VCaP (cell line): ENCODE measurements at regions not wholly inside any gene's neighbourhood (a gene's known extent, or its start where the extent isn't known, plus 50 kb on each side); places are given as distances from the start of the nearest gene placed in this dataset.
A peak's percentile ranks its signal among the peaks of the same experiment; 100 is the strongest.

Source experiments
- H3K27ac ChIP-seq: fragments of 450-650 bp; 2 replicates; pipeline ENCODE4 v1.5.1; 2017
- CTCF ChIP-seq: fragments of 450-650 bp; conservative IDR thresholded peaks from 2 replicates; pipeline ENCODE4 v1.5.1; 2017; ENCODE audit warnings: mild to moderate bottlenecking, moderate library complexity

- TF ChIP-seq CTCF = no peak
- peak overlapping the region; percentile 40 for H3K27ac ChIP-seq
Measured at GRCh38 chr3:13160619-13161018, 87.4 kb upstream of the IQSEC1 start.

- H3K27ac ChIP-seq = peak overlapping the region; percentile 40; the same call in 1 of the 2 replicates
Measured at GRCh38 chr3:13159890-13160289, 86.7 kb upstream of the IQSEC1 start.

GRCh38 chr3:13158871-13159270 is 85.6 kb upstream of the IQSEC1 start:
- no peak for TF ChIP-seq CTCF
- H3K27ac ChIP-seq = no peak overlapping the region

More at GRCh38 chr3:13159890-13160289, 86.7 kb upstream of the IQSEC1 start:
- no peak for TF ChIP-seq CTCF

- TF ChIP-seq CTCF = no peak
- H3K27ac ChIP-seq = no peak overlapping the region
Measured at GRCh38 chr3:13158408-13158807, 85.2 kb upstream of the IQSEC1 start.

GRCh38 chr3:13157986-13158385 is 84.8 kb upstream of the IQSEC1 start:
- no peak for TF ChIP-seq CTCF
- no peak overlapping the region for H3K27ac ChIP-seq

GRCh38 chr3:13152826-13153710 is 79.8 kb upstream of the IQSEC1 start:
- H3K27ac ChIP-seq = peak overlapping the region; percentile 47
- TF ChIP-seq CTCF = no peak

- TF ChIP-seq CTCF = no peak
- H3K27ac ChIP-seq = no peak overlapping the region
Measured at GRCh38 chr3:13150624-13151023, 77.4 kb upstream of the IQSEC1 start.
